Thyroid gland (tissue), 4 donors: ENCODE measurements at regions not wholly inside any gene's neighbourhood (a gene's known extent, or its start where the extent isn't known, plus 50 kb on each side); places are given as distances from the start of the nearest gene placed in this dataset.

Experiments used
- CTCF ChIP-seq, 6 experiments: fragments of 200-600 bp in 3 of 6; fragments of 450-650 bp in 3 of 6; sonication (generic) in 3 of 6; IDR thresholded peaks; one replicate each; pipeline ENCODE4 v1.5.1; 2016 to 2019; ENCODE audit warnings: antibody characterized with exemption in 6 of 6, mild to moderate bottlenecking in 2 of 6, inconsistent platforms in 1 of 6, moderate library complexity in 1 of 6
- POLR2A ChIP-seq, 2 donors: fragments of 450-650 bp; IDR thresholded peaks; one replicate each; pipeline ENCODE4 v1.6.1; 2017; ENCODE audit warnings: antibody characterized with exemption in 2 of 2, mild to moderate bottlenecking in 2 of 2, moderate library complexity in 1 of 2

- TF ChIP-seq CTCF (IDR thresholded peaks at IDR 0.05) = no peak
- no peak for TF ChIP-seq POLR2A (IDR thresholded peaks at IDR 0.05)
These were observed 823.0 kb upstream of the ADGRB3 start for GRCh38 chr6:67812125-67812524.
